Lower leg skin (tissue), 3 donors: ENCODE measurements at regions not wholly inside any gene's neighbourhood (a gene's known extent, or its start where the extent isn't known, plus 50 kb on each side); places are given as distances from the start of the nearest gene placed in this dataset.

Experiments used
- CTCF ChIP-seq, 3 donors: fragments of 450-650 bp; IDR thresholded peaks; one replicate each; pipeline ENCODE4 v1.5.1; 2016; ENCODE audit warnings: antibody characterized with exemption in 3 of 3, mild to moderate bottlenecking in 3 of 3, moderate library complexity in 2 of 3
- POLR2A ChIP-seq, 2 donors: fragments of 450-650 bp; IDR thresholded peaks; one replicate each; pipeline ENCODE4 v1.6.1; 2016 to 2017; ENCODE audit warnings: antibody characterized with exemption in 2 of 2, mild to moderate bottlenecking in 1 of 2, moderate library complexity in 1 of 2

- TF ChIP-seq CTCF (IDR thresholded peaks at IDR 0.05) (no peak), POLR2A (IDR thresholded peaks at IDR 0.05) (no peak)
These were observed 453.9 kb downstream of the NFIB start for GRCh38 chr9:13860019-13860418.
